ENCODE measurements at regions not wholly inside any gene's neighbourhood (a gene's known extent, or its start where the extent isn't known, plus 50 kb on each side); places are given as distances from the start of the nearest gene placed in this dataset.

GRCh38 chr13:32889986-32890565 is 126.1 kb upstream of the KL start:
- Mint-ChIP-seq H3K4me1 (ENCODE audit: low read depth) (no peaks in the 10 kb centered on the region), H3K4me3 (ENCODE audit: unreplicated experiment) (no peak overlapping the region), H3K27ac (ENCODE audit: unreplicated experiment) (no peak overlapping the region), H3K9me3 (ENCODE audit: low read depth) (peaks cover 14% of the 10 kb centered on the region), H3K27me3 (ENCODE audit: low read depth) (peaks cover 2% of the 10 kb centered on the region), H3K36me3 (ENCODE audit: low read depth) (peaks cover 5% of the 10 kb centered on the region)
- no peak for TF ChIP-seq CTCF (IDR thresholded peaks at IDR 0.05)
- no peak for DNase-seq (ENCODE audit: low spot score)

- TF ChIP-seq CTCF (IDR thresholded peaks at IDR 0.05): no peak
- DNase-seq (ENCODE audit: low spot score): no peak
- H3K9me3 Mint-ChIP-seq (ENCODE audit: low read depth): peaks cover 1% of the 10 kb centered on the region
- H3K4me1 Mint-ChIP-seq (ENCODE audit: low read depth): no peaks in the 10 kb centered on the region
- peaks cover 4% of the 10 kb centered on the region for H3K27me3 Mint-ChIP-seq (ENCODE audit: low read depth)
- H3K27ac Mint-ChIP-seq (ENCODE audit: unreplicated experiment): no peak overlapping the region
- H3K4me3 Mint-ChIP-seq (ENCODE audit: unreplicated experiment): no peak overlapping the region
- no peaks in the 10 kb centered on the region for H3K36me3 Mint-ChIP-seq (ENCODE audit: low read depth)
Measured at GRCh38 chr13:32893176-32893575, 123.0 kb upstream of the KL start.

- no peak overlapping the region for H3K27ac Mint-ChIP-seq (ENCODE audit: unreplicated experiment)
- H3K9me3 Mint-ChIP-seq (ENCODE audit: low read depth): no peaks in the 10 kb centered on the region
- H3K4me1 Mint-ChIP-seq (ENCODE audit: low read depth): no peaks in the 10 kb centered on the region
- no peaks in the 10 kb centered on the region for H3K36me3 Mint-ChIP-seq (ENCODE audit: low read depth)
- DNase-seq (ENCODE audit: low spot score): no peak
- no peak for TF ChIP-seq CTCF (IDR thresholded peaks at IDR 0.05)
- H3K4me3 Mint-ChIP-seq (ENCODE audit: unreplicated experiment): no peak overlapping the region
- H3K27me3 Mint-ChIP-seq (ENCODE audit: low read depth): peaks cover 4% of the 10 kb centered on the region
Measured at GRCh38 chr13:32894589-32895001, 121.6 kb upstream of the KL start.

DNA sequence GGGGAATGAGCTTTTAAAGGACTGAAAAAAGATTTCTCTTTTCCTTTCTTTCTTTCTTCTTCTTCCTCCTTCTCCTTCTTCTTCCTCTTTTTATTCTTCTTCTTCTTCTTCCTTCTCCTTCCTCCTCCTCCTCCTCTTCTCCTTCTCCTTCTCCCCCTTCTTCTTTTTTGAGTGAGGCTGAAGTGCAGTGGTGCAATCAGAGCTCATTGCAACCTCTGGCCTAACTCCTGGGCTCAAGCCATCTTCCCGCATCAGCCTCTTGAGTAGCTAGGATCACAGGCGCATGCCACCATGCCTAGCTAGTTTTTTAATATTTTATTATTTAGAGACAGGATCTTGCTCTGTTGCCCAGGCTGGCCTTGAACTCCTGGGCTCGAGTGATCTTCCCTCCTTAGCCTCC is 120.9 kb upstream of the KL start:
- no peak for DNase-seq (ENCODE audit: low spot score)
- no peaks in the 10 kb centered on the region for H3K9me3 Mint-ChIP-seq (ENCODE audit: low read depth)
- no peak for TF ChIP-seq CTCF (IDR thresholded peaks at IDR 0.05)
- no peak overlapping the region for H3K27ac Mint-ChIP-seq (ENCODE audit: unreplicated experiment)
- no peaks in the 10 kb centered on the region for H3K4me1 Mint-ChIP-seq (ENCODE audit: low read depth)
- H3K27me3 Mint-ChIP-seq (ENCODE audit: low read depth): peaks cover 4% of the 10 kb centered on the region
- H3K36me3 Mint-ChIP-seq (ENCODE audit: low read depth): no peaks in the 10 kb centered on the region
- H3K4me3 Mint-ChIP-seq (ENCODE audit: unreplicated experiment): no peak overlapping the region

GRCh38 chr13:32897296-32897695 is 118.9 kb upstream of the KL start:
- Mint-ChIP-seq H3K4me3 (ENCODE audit: unreplicated experiment) (no peak overlapping the region), H3K27me3 (ENCODE audit: low read depth) (peaks cover 4% of the 10 kb centered on the region), H3K27ac (ENCODE audit: unreplicated experiment) (no peak overlapping the region), H3K36me3 (ENCODE audit: low read depth) (no peaks in the 10 kb centered on the region), H3K4me1 (ENCODE audit: low read depth) (no peaks in the 10 kb centered on the region), H3K9me3 (ENCODE audit: low read depth) (no peaks in the 10 kb centered on the region)
- no peak for TF ChIP-seq CTCF (IDR thresholded peaks at IDR 0.05)
- DNase-seq (ENCODE audit: low spot score): no peak

All from chondrocyte (in vitro differentiated cells).